ENCODE measurements at regions not wholly inside any gene's neighbourhood (a gene's known extent, or its start where the extent isn't known, plus 50 kb on each side); places are given as distances from the start of the nearest gene placed in this dataset.

DNA sequence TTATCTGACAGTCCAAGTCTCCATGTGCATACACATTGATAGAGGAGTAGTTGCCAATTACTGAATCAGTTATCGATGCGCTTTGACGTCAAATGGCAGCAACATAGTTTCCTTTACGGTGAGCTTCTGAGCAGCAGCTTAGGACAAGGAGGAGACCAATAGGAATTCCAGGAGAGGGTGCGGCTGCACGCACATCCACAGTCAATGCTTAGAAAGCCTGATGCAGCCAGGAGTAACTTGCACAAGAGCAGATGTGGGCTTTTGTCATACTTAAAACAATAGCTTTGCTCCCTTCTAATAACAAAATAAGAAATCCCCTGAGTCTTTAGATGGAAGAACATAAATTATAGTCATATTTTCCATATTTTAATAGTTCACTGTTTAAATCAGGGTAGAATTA, 442.1 kb downstream of the BCKDHB start:
- TF ChIP-seq YY1 (IDR thresholded peaks at IDR 0.05) (no peak), SP1 (IDR thresholded peaks at IDR 0.05) (no peak)
- TF ChIP-seq, protein P1, sequence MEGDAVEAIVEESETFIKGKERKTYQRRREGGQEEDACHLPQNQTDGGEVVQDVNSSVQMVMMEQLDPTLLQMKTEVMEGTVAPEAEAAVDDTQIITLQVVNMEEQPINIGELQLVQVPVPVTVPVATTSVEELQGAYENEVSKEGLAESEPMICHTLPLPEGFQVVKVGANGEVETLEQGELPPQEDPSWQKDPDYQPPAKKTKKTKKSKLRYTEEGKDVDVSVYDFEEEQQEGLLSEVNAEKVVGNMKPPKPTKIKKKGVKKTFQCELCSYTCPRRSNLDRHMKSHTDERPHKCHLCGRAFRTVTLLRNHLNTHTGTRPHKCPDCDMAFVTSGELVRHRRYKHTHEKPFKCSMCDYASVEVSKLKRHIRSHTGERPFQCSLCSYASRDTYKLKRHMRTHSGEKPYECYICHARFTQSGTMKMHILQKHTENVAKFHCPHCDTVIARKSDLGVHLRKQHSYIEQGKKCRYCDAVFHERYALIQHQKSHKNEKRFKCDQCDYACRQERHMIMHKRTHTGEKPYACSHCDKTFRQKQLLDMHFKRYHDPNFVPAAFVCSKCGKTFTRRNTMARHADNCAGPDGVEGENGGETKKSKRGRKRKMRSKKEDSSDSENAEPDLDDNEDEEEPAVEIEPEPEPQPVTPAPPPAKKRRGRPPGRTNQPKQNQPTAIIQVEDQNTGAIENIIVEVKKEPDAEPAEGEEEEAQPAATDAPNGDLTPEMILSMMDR (IDR thresholded peaks at IDR 0.05; ENCODE audit: low read depth, low read length, missing input control) = no peak
- TF ChIP-seq, protein P2, sequence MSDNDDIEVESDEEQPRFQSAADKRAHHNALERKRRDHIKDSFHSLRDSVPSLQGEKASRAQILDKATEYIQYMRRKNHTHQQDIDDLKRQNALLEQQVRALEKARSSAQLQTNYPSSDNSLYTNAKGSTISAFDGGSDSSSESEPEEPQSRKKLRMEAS (IDR thresholded peaks at IDR 0.05) = no peak
